ENCODE measurements at regions not wholly inside any gene's neighbourhood (a gene's known extent, or its start where the extent isn't known, plus 50 kb on each side); places are given as distances from the start of the nearest gene placed in this dataset.

- H3K36me3 Mint-ChIP-seq = no peaks in the 10 kb centered on the region
- H3K9me3 Mint-ChIP-seq = peaks cover 4 to 5% of the 10 kb centered on the region in 2 donors
- ATAC-seq (no peak), DNase-seq (ENCODE audit: low spot score in 2 of 2) (no peak)
- H3K27ac Mint-ChIP-seq = no peak overlapping the region
Observed at GRCh38 chr12:77167801-77168200, 102.4 kb upstream of the E2F7 start.

DNA sequence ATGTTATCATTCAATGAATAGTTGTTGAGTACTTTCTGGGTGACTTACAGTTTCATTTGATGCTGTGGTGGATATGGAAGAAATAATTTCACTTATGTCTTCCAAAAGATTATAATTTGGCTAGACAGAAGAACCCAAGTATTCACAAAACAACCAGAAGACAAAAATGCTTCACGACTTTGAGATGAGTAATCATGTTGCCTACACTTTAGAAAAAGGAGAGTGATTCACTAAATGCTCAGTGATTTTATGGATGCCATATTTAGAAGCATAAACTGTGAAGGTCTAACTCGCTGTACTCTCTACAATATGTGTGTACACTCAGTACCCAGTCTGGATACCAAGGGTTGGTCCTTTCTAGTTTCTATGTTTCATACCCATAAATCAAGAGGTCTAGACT, 101.3 kb upstream of the E2F7 start:
- H3K27ac Mint-ChIP-seq = no peak overlapping the region

DNA sequence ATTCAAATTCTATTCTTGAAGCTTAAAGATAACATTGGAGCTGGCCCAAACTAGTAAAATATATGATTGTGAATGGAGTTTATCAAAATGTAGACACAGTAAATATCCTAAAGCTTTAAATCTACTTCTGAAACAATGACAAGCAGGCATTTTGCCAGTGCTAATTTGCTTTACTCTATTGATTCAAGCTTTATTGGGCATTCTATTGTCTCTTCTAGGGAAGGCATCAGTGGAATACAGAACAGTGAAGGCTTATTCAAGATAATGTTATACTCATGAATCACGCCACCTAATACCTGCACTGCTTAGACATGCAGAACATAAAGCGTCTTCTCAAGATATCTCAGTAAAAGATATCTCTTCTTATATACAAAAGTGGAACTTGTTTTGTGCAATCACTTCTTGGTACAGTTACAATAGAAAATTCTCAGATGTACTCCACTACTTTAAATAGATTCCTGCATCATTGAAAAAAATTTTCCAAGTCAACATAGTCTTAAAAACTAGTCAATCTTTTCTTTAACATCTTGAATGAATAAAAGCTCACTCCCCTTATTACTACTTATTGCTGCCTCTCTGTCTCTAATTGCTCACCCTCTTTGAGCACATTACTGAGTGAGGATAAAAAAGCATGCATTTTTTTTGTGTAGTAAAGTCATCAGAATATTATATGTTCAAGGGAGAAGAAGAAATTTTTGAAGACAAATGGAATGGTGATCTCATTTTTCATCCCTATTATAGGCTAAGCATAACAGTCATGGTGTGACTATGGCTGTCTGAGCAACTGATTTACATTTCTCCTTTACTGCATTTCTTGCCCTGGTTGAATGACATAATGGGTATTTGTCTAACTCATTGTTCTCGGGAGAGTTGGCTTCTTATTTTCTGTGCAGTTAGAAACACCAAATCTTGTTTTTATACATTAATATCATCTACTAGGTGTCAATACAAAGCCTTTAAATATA, 98.0 kb upstream of the E2F7 start:
- ATAC-seq (no peak), DNase-seq (ENCODE audit: low spot score in 2 of 2) (no peak)
- Mint-ChIP-seq H3K9me3 (no peaks in the 10 kb centered on the region), H3K36me3 (no peaks in the 10 kb centered on the region), H3K27ac (no peak overlapping the region)

More for the DNA sequence above, 101.3 kb upstream of the E2F7 start:
- ATAC-seq (no peak), DNase-seq (ENCODE audit: low spot score in 2 of 2) (no peak)
- Mint-ChIP-seq H3K9me3 (peaks cover 2 to 4% of the 10 kb centered on the region in 2 donors), H3K36me3 (no peaks in the 10 kb centered on the region)

DNA sequence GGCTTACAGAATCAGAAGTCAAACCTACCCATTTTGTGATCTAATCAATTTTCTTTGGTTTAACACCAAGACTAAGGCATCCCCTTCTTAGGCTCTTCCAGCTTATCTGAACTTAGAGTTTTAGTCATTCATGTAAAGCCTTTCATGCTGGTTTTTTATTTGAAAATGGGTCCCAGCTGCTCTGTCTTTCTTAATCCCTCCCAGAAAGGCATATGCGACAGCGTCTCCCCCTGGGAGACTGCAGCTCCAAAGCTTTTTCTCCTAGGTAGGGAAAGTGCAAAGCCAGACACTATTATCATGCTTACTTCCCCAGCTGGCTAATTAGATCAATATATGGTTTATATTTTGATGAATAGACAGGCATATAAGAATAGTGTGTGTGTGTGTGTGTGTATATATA, 96.6 kb upstream of the E2F7 start:
- H3K9me3 Mint-ChIP-seq = no peaks in the 10 kb centered on the region

DNA sequence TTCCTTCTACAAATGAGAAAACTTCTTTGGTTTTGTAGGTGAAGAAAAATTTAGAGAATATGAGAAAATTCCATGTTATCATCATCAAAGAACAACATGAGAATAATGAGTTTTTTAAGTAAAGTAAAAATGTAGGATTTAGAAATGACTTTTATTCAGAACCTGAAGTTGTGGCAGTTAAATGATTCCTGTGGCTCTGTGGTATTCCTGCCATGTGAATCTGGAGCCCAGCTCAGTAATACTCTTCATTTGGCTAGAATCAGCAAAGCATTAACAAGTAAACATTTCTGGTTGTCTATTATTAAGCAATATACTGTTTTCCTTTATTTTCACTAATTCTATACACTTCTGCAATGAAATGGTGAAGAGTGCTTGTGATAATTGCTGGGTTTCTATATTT, 95.6 kb upstream of the E2F7 start:
- no peak for DNase-seq (ENCODE audit: low spot score in 2 of 2)

More for the DNA sequence above, 96.6 kb upstream of the E2F7 start:
- DNase-seq (ENCODE audit: low spot score in 2 of 2) (no peak), ATAC-seq (no peak)
- H3K36me3 Mint-ChIP-seq = no peaks in the 10 kb centered on the region
- no peak overlapping the region for H3K27ac Mint-ChIP-seq

DNA sequence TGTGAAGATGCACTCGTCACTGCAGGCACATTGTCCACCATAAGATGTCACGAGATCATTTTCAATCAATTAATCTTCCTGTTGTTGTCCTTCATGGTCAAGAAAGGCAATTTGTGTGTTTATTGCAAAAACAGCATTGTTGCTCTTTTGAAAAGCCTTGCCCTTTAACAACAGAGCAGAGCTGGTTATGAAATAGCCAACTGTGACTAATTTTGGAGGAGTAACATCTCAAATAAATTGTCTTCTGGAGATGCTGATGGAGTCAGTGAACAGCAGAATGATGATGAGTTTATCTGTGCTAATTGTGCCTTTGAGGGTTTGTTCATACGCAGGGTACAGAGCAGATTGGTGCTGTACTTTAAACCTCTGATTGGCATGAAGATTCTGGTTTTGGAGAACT, 88.3 kb upstream of the E2F7 start:
- H3K9me3 Mint-ChIP-seq = no peaks in the 10 kb centered on the region
- H3K36me3 Mint-ChIP-seq = no peaks in the 10 kb centered on the region
- no peak overlapping the region for H3K27ac Mint-ChIP-seq
- no peak for DNase-seq (ENCODE audit: low spot score in 2 of 2)
- ATAC-seq = no peak

More for the DNA sequence above, 95.6 kb upstream of the E2F7 start:
- no peaks in the 10 kb centered on the region for H3K36me3 Mint-ChIP-seq
- H3K27ac Mint-ChIP-seq = no peak overlapping the region
- no peaks in the 10 kb centered on the region for H3K9me3 Mint-ChIP-seq
- ATAC-seq = no peak

DNA sequence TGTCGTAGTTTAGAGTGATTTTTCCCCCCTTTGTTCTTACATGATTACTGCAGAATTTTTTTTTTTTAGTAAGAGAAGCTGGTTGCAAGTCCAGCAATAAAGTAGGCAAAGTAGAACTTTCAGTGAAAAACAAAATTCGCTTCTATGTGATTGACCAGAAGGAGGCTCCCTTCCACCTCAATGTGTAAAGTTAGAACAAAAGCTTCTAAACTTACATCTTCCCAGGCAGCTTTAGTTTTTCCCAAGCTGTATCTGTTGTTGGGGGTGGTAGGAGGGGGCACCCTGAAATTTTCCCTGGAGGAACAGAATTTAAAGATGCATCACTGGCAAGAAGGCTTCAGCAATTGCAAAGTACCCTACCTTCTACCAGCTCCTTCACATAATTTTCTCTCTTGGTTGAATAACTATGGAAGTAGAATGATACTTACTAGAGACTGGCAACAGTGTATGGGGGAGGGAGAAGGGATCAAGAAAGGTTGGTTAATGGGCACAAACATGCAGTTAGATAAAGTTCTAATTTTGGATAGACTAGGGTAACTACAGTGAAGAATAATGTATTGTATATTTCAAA, 87.3 kb upstream of the E2F7 start:
- Mint-ChIP-seq H3K27ac (no peak overlapping the region), H3K9me3 (no peaks in the 10 kb centered on the region), H3K36me3 (no peaks in the 10 kb centered on the region)
- DNase-seq (ENCODE audit: low spot score in 2 of 2) = no peak
- no peak for ATAC-seq

- H3K36me3 Mint-ChIP-seq = no peaks in the 10 kb centered on the region
- DNase-seq (ENCODE audit: low spot score in 2 of 2) (no peak), ATAC-seq (no peak)
- no peaks in the 10 kb centered on the region for H3K9me3 Mint-ChIP-seq
- no peak overlapping the region for H3K27ac Mint-ChIP-seq
Observed at GRCh38 chr12:77151030-77151429, 85.7 kb upstream of the E2F7 start.

DNA sequence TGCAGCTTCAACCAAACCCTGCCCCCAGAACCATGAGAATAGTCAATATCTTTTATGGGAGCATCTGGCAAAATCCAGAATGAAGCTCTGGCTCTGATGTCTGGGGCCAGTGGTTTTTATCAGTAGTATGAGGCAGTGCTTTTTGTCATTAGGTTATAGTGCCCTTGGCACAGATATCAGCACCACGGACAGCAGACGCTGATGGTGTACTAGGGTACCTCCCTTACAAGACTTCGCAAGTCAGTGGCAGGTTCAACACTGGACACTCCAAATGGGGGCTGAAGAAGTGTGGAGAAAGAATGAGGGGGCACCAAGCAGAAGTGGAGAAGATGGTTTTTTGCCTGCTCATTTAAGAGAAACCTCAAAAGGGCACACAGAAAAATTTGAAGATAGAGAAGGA, 68.2 kb upstream of the E2F7 start:
- DNase-seq (ENCODE audit: low spot score in 2 of 2) = no peak
- H3K9me3 Mint-ChIP-seq = no peaks in the 10 kb centered on the region

DNA sequence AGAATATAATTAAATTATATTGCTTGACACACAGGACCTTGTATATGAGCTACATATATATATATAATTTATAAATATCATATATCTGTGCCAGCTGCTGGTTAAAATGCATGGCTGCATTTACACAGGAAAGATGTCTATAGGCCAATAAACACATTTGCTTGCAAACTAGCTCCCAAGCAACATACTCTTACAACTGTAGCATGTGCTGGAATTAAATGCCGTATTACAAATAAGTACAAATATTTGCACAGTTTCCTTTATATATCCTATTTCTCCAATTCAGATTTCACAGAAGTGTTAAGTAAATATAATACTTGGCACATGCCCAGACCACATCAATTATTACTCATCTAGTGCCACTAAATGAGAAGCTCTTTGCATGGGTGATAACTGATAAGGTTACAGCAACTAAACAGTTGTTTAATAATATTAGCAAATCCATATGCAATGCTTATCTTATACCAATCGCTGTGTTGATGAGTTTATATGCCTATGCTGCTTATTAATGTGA, 66.7 kb upstream of the E2F7 start:
- no peaks in the 10 kb centered on the region for H3K9me3 Mint-ChIP-seq
- no peak overlapping the region for H3K27ac Mint-ChIP-seq
- no peaks in the 10 kb centered on the region for H3K36me3 Mint-ChIP-seq
- no peak for DNase-seq (ENCODE audit: low spot score in 2 of 2)
- ATAC-seq = no peak

More for the DNA sequence above, 68.2 kb upstream of the E2F7 start:
- H3K27ac Mint-ChIP-seq = no peak overlapping the region
- ATAC-seq = no peak
- no peaks in the 10 kb centered on the region for H3K36me3 Mint-ChIP-seq

- H3K36me3 Mint-ChIP-seq = no peaks in the 10 kb centered on the region
- no peak for ATAC-seq
- no peaks in the 10 kb centered on the region for H3K9me3 Mint-ChIP-seq
- H3K27ac Mint-ChIP-seq = no peak overlapping the region
- DNase-seq (ENCODE audit: low spot score in 2 of 2) = no peak
Observed at GRCh38 chr12:77130193-77130592, 64.8 kb upstream of the E2F7 start.

DNA sequence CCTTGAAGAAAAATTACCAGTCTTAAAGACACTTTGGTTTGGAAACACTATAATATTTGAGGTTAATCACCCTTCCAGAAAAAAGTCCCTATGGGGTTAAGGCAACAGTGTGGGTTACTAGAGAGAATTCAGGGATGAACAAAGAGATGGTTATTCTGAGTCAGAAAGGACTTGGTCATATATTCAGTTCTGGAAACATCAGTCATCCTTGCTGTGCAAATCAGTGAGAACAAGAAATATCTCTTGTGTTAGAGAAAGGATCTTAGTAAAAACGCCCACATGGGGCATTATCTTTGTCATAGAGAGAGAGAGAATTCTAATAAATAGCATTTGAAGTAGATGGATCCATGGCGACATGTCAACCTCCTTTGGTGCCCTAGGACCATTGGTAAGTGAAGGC, 59.4 kb upstream of the E2F7 start:
- DNase-seq (ENCODE audit: low spot score in 2 of 2) (no peak), ATAC-seq (peak; percentile 13 to 73)
- Mint-ChIP-seq H3K36me3 (no peaks in the 10 kb centered on the region), H3K27ac (no peak overlapping the region), H3K9me3 (no peaks in the 10 kb centered on the region)

DNA sequence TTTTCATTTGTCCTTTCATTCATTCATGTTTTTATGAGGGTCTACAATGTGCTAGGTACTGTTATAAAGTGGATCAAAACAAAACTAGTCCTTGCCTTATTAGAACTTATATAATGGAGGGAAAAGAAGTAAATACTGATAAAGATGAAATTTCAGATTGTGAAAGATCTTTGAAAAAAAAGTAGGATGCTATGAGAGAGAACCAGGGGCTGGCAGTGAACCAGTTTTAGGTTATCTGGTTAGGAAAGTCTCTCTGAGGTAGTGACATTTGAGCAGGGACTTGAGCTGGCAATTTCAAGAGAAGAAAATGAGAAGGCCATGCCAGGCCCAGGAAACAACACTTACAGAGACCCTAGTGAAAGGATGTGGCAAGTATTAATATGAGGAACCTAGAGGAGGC, 57.3 kb upstream of the E2F7 start:
- H3K9me3 Mint-ChIP-seq = no peaks in the 10 kb centered on the region
- no peaks in the 10 kb centered on the region for H3K36me3 Mint-ChIP-seq
- DNase-seq (ENCODE audit: low spot score in 2 of 2) (no peak), ATAC-seq (peak in 1 of 2 donors; percentile 30)
- H3K27ac Mint-ChIP-seq = no peak overlapping the region

- no peaks in the 10 kb centered on the region for H3K36me3 Mint-ChIP-seq
- no peaks in the 10 kb centered on the region for H3K9me3 Mint-ChIP-seq
- DNase-seq (ENCODE audit: low spot score in 2 of 2) (no peak), ATAC-seq (no peak)
- no peak overlapping the region for H3K27ac Mint-ChIP-seq
Observed at GRCh38 chr12:77122236-77122635, 56.9 kb upstream of the E2F7 start.

DNA sequence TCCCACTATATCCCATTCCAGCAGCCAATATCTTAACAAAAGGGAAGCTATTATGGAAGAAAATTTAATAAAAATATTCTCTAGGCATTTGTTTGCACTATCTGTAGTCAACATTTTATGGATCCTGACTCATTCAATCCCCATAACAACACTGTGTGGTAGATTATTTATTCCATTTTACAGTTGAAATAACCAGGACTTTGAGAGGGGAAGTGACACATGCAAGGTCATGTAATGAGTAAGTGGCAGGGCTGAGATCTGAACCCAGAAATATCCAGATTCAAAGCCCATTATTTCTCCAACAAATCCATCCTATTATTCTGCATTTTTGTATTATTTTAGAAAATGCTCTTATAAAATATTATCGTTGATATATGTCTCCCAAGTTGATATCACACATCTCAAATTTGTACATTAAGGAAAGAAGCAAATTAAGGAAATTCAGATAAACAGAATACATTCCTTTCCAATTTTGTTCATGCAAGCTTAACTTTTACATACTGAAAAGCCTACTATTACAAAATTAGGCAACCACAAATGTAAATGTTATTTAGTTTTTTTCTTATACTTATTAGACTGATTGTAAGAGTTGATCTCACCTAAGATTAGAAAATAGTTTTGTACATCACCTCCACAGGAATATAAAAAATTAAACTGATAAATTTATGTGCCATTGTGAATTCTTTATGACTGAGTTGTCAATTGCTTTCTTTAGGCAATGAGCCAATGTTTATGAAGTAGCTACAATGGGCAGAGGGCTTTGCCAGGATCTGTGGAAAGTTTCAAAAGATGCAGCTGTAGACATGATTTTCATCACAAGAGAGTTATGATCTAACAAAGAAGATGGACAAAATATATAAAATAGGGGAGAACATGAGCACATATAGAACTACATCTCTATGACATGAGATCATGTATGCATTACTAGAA, 55.1 kb upstream of the E2F7 start:
- no peaks in the 10 kb centered on the region for H3K9me3 Mint-ChIP-seq
- H3K36me3 Mint-ChIP-seq = no peaks in the 10 kb centered on the region
- DNase-seq (ENCODE audit: low spot score in 2 of 2) (no peak), ATAC-seq (no peak)
- H3K27ac Mint-ChIP-seq = no peak overlapping the region

GRCh38 chr12:77118696-77119095, 53.3 kb upstream of the E2F7 start:
- no peak for DNase-seq (ENCODE audit: low spot score in 2 of 2)
- no peaks in the 10 kb centered on the region for H3K36me3 Mint-ChIP-seq
- no peak for ATAC-seq
- no peak overlapping the region for H3K27ac Mint-ChIP-seq
- H3K9me3 Mint-ChIP-seq = peaks cover 0 to 3% of the 10 kb centered on the region in 2 donors

- peaks cover 0 to 3% of the 10 kb centered on the region in 2 donors for H3K36me3 Mint-ChIP-seq
- no peak for ATAC-seq
- DNase-seq (ENCODE audit: low spot score in 2 of 2) = no peak
- peaks cover 2 to 7% of the 10 kb centered on the region in 2 donors for H3K9me3 Mint-ChIP-seq
- H3K27ac Mint-ChIP-seq = no peak overlapping the region
Observed at GRCh38 chr12:77116277-77116676, 50.9 kb upstream of the E2F7 start.
